Neural cell (in vitro differentiated cells): ENCODE measurements at regions not wholly inside any gene's neighbourhood (a gene's known extent, or its start where the extent isn't known, plus 50 kb on each side); places are given as distances from the start of the nearest gene placed in this dataset.

ENCODE experiments used
- H2AFZ ChIP-seq: fragments of 200-600, 300-800 bp; sonication (generic), shearing (Covaris generic); 2 replicates; pipeline ENCODE4 v1.6.0; 2014; ENCODE audit warnings: low read depth, mild to moderate bottlenecking, antibody characterized with exemption, low read length, moderate library complexity
- H3F3A ChIP-seq: fragments of 200-600 bp; shearing (Covaris generic); 2 replicates; pipeline ENCODE4 v1.6.1; 2016; ENCODE audit warnings: mild to moderate bottlenecking, moderate library complexity, mixed read lengths, antibody characterized with exemption, low read length; ENCODE audit not compliant: insufficient read depth, poor library complexity, severe bottlenecking
- H3K27ac ChIP-seq: fragments of 200-600, 300-800 bp; sonication (generic), shearing (Covaris generic); 2 replicates; pipeline ENCODE4 v1.5.1; 2014; ENCODE audit warnings: mild to moderate bottlenecking, low read length, moderate library complexity
- H3K27me3 ChIP-seq: fragments of 300-800, 200-600 bp; sonication (generic), shearing (Covaris generic); 2 replicates; pipeline ENCODE4 v1.6.0; 2014; ENCODE audit warnings: mild to moderate bottlenecking, low read depth, low read length, moderate library complexity; ENCODE audit not compliant: insufficient read depth
- H3K36me3 ChIP-seq: fragments of 300-800, 200-600 bp; sonication (generic), shearing (Covaris generic); 2 replicates; pipeline ENCODE4 v1.5.1; 2014; ENCODE audit warnings: mild to moderate bottlenecking, antibody characterized with exemption, low read length, moderate library complexity; ENCODE audit not compliant: insufficient read depth
- H3K4me2 ChIP-seq: fragments of 300-800, 200-600 bp; sonication (generic), shearing (Covaris generic); 2 replicates; pipeline ENCODE4 v1.6.0; 2014; ENCODE audit warnings: mild to moderate bottlenecking, low read length
- H3K4me3 ChIP-seq: fragments of 300-800, 200-600 bp; sonication (generic), shearing (Covaris generic); 2 replicates; pipeline ENCODE4 v1.5.1; 2014; ENCODE audit warnings: mild to moderate bottlenecking, low read length, moderate library complexity
- H3K79me2 ChIP-seq: fragments of 200-600 bp; shearing (Covaris generic); replicated peaks from 2 replicates; pipeline ENCODE4 v1.6.0; 2014; ENCODE audit warnings: mild to moderate bottlenecking, low read length, moderate library complexity; ENCODE audit not compliant: insufficient read depth
- H3K9ac ChIP-seq: fragments of 300-800, 200-600 bp; sonication (generic), shearing (Covaris generic); 2 replicates; pipeline ENCODE4 v1.6.1; 2016; ENCODE audit warnings: mild to moderate bottlenecking, low read length, mixed read lengths
- H3K9me2 ChIP-seq: fragments of 200-600 bp; shearing (Covaris generic); 2 replicates; pipeline ENCODE4 v1.6.1; 2016; ENCODE audit warnings: mild to moderate bottlenecking, low read length, mixed read lengths; ENCODE audit not compliant: insufficient read depth
- H3K9me3 ChIP-seq: fragments of 200-600, 300-800 bp; sonication (generic), shearing (Covaris generic); 2 replicates; pipeline ENCODE4 v1.6.1; 2016; ENCODE audit warnings: mild to moderate bottlenecking, mixed run types, low read length, moderate library complexity, mixed read lengths
- H4K20me1 ChIP-seq: fragments of 200-600 bp; shearing (Covaris generic); 2 replicates; pipeline ENCODE4 v1.6.1; 2016; ENCODE audit warnings: mild to moderate bottlenecking, mixed run types; ENCODE audit not compliant: insufficient read depth
- EP300 ChIP-seq: fragments of 450-650 bp; conservative IDR thresholded peaks from 2 replicates; pipeline ENCODE4 v1.6.1; 2014; ENCODE audit warnings: antibody characterized with exemption, mild to moderate bottlenecking, moderate library complexity; ENCODE audit not compliant: poor library complexity, severe bottlenecking
- EZH2 ChIP-seq: fragments of 200-600, 300-800 bp; shearing (Covaris generic), sonication (generic); IDR thresholded peaks from 2 replicates; pipeline ENCODE4 v1.6.1; 2014; ENCODE audit warnings: antibody characterized with exemption, low read length, borderline replicate concordance, mild to moderate bottlenecking; ENCODE audit not compliant: insufficient read depth, poor library complexity, severe bottlenecking
- MXI1 ChIP-seq: fragments of 450-650 bp; conservative IDR thresholded peaks from 2 replicates; pipeline ENCODE4 v1.6.1; 2014; ENCODE audit warnings: antibody characterized with exemption, mild to moderate bottlenecking; ENCODE audit not compliant: poor library complexity, severe bottlenecking
- POLR2AphosphoS5 ChIP-seq: IDR thresholded peaks from 2 replicates; pipeline ENCODE4 v1.6.1; 2012
- RAD21 ChIP-seq: fragments of 450-650 bp; conservative IDR thresholded peaks from 2 replicates; pipeline ENCODE4 v1.6.1; 2014; ENCODE audit warnings: antibody characterized with exemption, mild to moderate bottlenecking, moderate library complexity
- SMC3 ChIP-seq: fragments of 450-650 bp; conservative IDR thresholded peaks from 2 replicates; pipeline ENCODE4 v1.6.1; 2014; ENCODE audit warnings: antibody characterized with exemption, mild to moderate bottlenecking, moderate library complexity; ENCODE audit not compliant: poor library complexity
- TAF1 ChIP-seq: IDR thresholded peaks from 2 replicates; pipeline ENCODE4 v1.6.1; 2012; ENCODE audit warnings: low read depth
- TF ChIP-seq, protein P1 (sequence below): fragments of 450-650 bp; IDR thresholded peaks from 2 replicates; pipeline ENCODE4 v1.5.1; 2014; ENCODE audit warnings: antibody characterized with exemption, mild to moderate bottlenecking, moderate library complexity; ENCODE audit not compliant: poor library complexity, severe bottlenecking
- TF ChIP-seq, protein P2 (sequence below): IDR thresholded peaks from 2 replicates; pipeline ENCODE4 v1.6.1; 2012; ENCODE audit warnings: borderline replicate concordance

- Histone ChIP-seq H3K36me3 (no peaks in the 10 kb centered on the region), H3K27ac (no peak overlapping the region), H4K20me1 (no peaks in the 10 kb centered on the region), H3K79me2 (no peaks in the 10 kb centered on the region), H3K9me2 (no peaks in the 10 kb centered on the region), H3K4me3 (no peak overlapping the region), H3F3A (no peaks in the 10 kb centered on the region), H3K27me3 (peaks cover 39% of the 10 kb centered on the region), H2AFZ (no peak overlapping the region), H3K4me2 (no peak overlapping the region), H3K9me3 (peaks cover 8% of the 10 kb centered on the region), H3K9ac (no peak overlapping the region)
- no peak for TF ChIP-seq POLR2AphosphoS5
- no peak for TF ChIP-seq SMC3
- TF ChIP-seq EZH2: no peak
- TF ChIP-seq, protein P1, sequence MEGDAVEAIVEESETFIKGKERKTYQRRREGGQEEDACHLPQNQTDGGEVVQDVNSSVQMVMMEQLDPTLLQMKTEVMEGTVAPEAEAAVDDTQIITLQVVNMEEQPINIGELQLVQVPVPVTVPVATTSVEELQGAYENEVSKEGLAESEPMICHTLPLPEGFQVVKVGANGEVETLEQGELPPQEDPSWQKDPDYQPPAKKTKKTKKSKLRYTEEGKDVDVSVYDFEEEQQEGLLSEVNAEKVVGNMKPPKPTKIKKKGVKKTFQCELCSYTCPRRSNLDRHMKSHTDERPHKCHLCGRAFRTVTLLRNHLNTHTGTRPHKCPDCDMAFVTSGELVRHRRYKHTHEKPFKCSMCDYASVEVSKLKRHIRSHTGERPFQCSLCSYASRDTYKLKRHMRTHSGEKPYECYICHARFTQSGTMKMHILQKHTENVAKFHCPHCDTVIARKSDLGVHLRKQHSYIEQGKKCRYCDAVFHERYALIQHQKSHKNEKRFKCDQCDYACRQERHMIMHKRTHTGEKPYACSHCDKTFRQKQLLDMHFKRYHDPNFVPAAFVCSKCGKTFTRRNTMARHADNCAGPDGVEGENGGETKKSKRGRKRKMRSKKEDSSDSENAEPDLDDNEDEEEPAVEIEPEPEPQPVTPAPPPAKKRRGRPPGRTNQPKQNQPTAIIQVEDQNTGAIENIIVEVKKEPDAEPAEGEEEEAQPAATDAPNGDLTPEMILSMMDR: no peak
- TF ChIP-seq MXI1: no peak
- no peak for TF ChIP-seq TAF1
- no peak for TF ChIP-seq RAD21
- TF ChIP-seq, protein P2, sequence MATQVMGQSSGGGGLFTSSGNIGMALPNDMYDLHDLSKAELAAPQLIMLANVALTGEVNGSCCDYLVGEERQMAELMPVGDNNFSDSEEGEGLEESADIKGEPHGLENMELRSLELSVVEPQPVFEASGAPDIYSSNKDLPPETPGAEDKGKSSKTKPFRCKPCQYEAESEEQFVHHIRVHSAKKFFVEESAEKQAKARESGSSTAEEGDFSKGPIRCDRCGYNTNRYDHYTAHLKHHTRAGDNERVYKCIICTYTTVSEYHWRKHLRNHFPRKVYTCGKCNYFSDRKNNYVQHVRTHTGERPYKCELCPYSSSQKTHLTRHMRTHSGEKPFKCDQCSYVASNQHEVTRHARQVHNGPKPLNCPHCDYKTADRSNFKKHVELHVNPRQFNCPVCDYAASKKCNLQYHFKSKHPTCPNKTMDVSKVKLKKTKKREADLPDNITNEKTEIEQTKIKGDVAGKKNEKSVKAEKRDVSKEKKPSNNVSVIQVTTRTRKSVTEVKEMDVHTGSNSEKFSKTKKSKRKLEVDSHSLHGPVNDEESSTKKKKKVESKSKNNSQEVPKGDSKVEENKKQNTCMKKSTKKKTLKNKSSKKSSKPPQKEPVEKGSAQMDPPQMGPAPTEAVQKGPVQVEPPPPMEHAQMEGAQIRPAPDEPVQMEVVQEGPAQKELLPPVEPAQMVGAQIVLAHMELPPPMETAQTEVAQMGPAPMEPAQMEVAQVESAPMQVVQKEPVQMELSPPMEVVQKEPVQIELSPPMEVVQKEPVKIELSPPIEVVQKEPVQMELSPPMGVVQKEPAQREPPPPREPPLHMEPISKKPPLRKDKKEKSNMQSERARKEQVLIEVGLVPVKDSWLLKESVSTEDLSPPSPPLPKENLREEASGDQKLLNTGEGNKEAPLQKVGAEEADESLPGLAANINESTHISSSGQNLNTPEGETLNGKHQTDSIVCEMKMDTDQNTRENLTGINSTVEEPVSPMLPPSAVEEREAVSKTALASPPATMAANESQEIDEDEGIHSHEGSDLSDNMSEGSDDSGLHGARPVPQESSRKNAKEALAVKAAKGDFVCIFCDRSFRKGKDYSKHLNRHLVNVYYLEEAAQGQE: no peak
- TF ChIP-seq EP300: no peak
Measured at GRCh38 chr5:135192351-135192750, 158.3 kb upstream of the PITX1 start.

DNA sequence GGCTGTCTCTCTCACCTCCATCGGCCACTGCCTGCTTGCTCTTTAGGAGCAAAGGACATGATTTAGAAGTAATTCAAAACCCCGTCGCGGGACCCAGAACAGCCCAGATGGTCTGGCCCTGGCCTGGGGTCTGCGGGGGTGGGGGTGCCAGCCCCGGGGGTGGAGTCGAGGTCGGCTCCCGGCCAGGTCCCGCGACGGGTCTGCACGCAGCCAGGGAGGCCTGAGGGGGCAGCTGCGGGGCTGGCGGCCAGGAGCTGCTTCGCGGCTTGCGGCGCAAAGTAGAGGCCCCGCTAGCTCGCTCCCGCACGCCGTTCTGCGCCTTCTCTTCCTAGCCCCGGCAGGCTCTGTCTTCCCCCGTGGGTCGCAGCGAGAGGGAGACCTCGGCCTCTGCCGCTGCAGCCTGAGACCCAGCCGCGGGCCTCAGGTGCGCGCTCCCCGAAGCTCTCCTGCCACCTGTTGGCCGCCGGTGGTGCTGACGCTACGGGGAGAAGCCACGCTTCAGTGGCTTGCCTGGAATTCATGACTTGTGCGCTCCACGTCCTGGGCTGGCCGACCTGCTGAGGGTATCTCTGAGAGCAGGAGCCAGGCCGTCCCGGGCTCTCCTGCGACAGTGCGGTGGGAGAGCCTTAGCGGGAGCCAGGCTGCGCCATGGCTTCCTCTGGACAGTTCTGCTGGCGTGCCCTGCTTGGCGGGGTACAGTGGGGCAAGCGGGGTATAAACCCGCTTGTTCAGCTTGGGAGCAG is 157.2 kb upstream of the PITX1 start:
- H3K27ac ChIP-seq: no peak overlapping the region
- no peaks in the 10 kb centered on the region for H3F3A ChIP-seq
- H3K4me2 ChIP-seq: no peak overlapping the region
- H3K9me2 ChIP-seq: no peaks in the 10 kb centered on the region
- peak overlapping the region; percentile 39 for H3K9ac ChIP-seq
- peaks cover 39% of the 10 kb centered on the region for H3K27me3 ChIP-seq
- no peaks in the 10 kb centered on the region for H3K79me2 ChIP-seq
- TF ChIP-seq, protein P2: no peak
- TF ChIP-seq, protein P1: peak; percentile 93
- TF ChIP-seq TAF1 (no peak), POLR2AphosphoS5 (no peak), RAD21 (peak; percentile 90), EZH2 (no peak), MXI1 (peak; percentile 13), SMC3 (peak; percentile 82), EP300 (no peak)
- no peak overlapping the region for H2AFZ ChIP-seq
- no peaks in the 10 kb centered on the region for H4K20me1 ChIP-seq
- H3K4me3 ChIP-seq: peak overlapping the region; percentile 63
- no peaks in the 10 kb centered on the region for H3K9me3 ChIP-seq
- no peaks in the 10 kb centered on the region for H3K36me3 ChIP-seq
